BE2C (cell line): ENCODE measurements at regions not wholly inside any gene's neighbourhood (a gene's known extent, or its start where the extent isn't known, plus 50 kb on each side); places are given as distances from the start of the nearest gene placed in this dataset.

Experiments used
- DNase-seq: peaks from one replicate; pipeline ENCODE4 v3.0.0-alpha.2; 2020
- H3K27me3 ChIP-seq: fragments of 250-450 bp; sonication (Bioruptor Pico); 2 replicates; pipeline ENCODE4 v1.5.1; 2020; ENCODE audit warnings: mild to moderate bottlenecking
- H3K36me3 ChIP-seq: fragments of 250-450 bp; sonication (Bioruptor Pico); 2 replicates; pipeline ENCODE4 v1.5.1; 2020; ENCODE audit warnings: mild to moderate bottlenecking
- H3K4me1 ChIP-seq: fragments of 250-450 bp; sonication (Bioruptor Pico); 2 replicates; pipeline ENCODE4 v1.5.1; 2020
- H3K4me3 ChIP-seq: 2 replicates; pipeline ENCODE4 v1.5.1; 2011; ENCODE audit warnings: low read depth, low read length
- H3K9me3 ChIP-seq: fragments of 250-450 bp; sonication (Bioruptor Pico); 2 replicates; pipeline ENCODE4 v1.5.1; 2020
- CTCF ChIP-seq: IDR thresholded peaks from 2 replicates; pipeline ENCODE4 v1.5.1; 2012; ENCODE audit warnings: mild to moderate bottlenecking, low read depth, low read length

- H3K27me3 ChIP-seq = no peaks in the 10 kb centered on the region
- TF ChIP-seq CTCF = no peak
- no peaks in the 10 kb centered on the region for H3K4me1 ChIP-seq
- H3K4me3 ChIP-seq = no peak overlapping the region
- no peak for DNase-seq
- no peaks in the 10 kb centered on the region for H3K9me3 ChIP-seq
- no peaks in the 10 kb centered on the region for H3K36me3 ChIP-seq
Observed at GRCh38 chr3:159149131-159149530, 347.3 kb downstream of the MFSD1 start.

GRCh38 chr3:159149633-159150032, 347.8 kb downstream of the MFSD1 start:
- no peak for TF ChIP-seq CTCF
- no peaks in the 10 kb centered on the region for H3K36me3 ChIP-seq
- H3K4me1 ChIP-seq = no peaks in the 10 kb centered on the region
- no peak overlapping the region for H3K4me3 ChIP-seq
- H3K27me3 ChIP-seq = no peaks in the 10 kb centered on the region
- no peak for DNase-seq
- no peaks in the 10 kb centered on the region for H3K9me3 ChIP-seq

- TF ChIP-seq CTCF = no peak
- no peaks in the 10 kb centered on the region for H3K4me1 ChIP-seq
- H3K9me3 ChIP-seq = no peaks in the 10 kb centered on the region
- H3K4me3 ChIP-seq = no peak overlapping the region
- H3K36me3 ChIP-seq = no peaks in the 10 kb centered on the region
- H3K27me3 ChIP-seq = no peaks in the 10 kb centered on the region
- no peak for DNase-seq
Observed at GRCh38 chr3:159150180-159150579, 348.3 kb downstream of the MFSD1 start.

GRCh38 chr3:159151130-159151529, 349.3 kb downstream of the MFSD1 start:
- H3K27me3 ChIP-seq = no peaks in the 10 kb centered on the region
- H3K9me3 ChIP-seq = no peaks in the 10 kb centered on the region
- H3K4me3 ChIP-seq = no peak overlapping the region
- DNase-seq = no peak
- no peak for TF ChIP-seq CTCF
- H3K36me3 ChIP-seq = no peaks in the 10 kb centered on the region
- no peaks in the 10 kb centered on the region for H3K4me1 ChIP-seq

- TF ChIP-seq CTCF = no peak
- no peak for DNase-seq
- no peaks in the 10 kb centered on the region for H3K36me3 ChIP-seq
- no peak overlapping the region for H3K4me3 ChIP-seq
- no peaks in the 10 kb centered on the region for H3K9me3 ChIP-seq
- H3K27me3 ChIP-seq = no peaks in the 10 kb centered on the region
- H3K4me1 ChIP-seq = no peaks in the 10 kb centered on the region
Observed at GRCh38 chr3:159157275-159157674, 355.4 kb downstream of the MFSD1 start.

- TF ChIP-seq CTCF = no peak
- H3K27me3 ChIP-seq = no peaks in the 10 kb centered on the region
- H3K4me3 ChIP-seq = no peak overlapping the region
- H3K9me3 ChIP-seq = no peaks in the 10 kb centered on the region
- no peak for DNase-seq
- no peaks in the 10 kb centered on the region for H3K36me3 ChIP-seq
- no peaks in the 10 kb centered on the region for H3K4me1 ChIP-seq
Observed at GRCh38 chr3:159158213-159158612, 356.4 kb downstream of the MFSD1 start.
